HG02571 (cell line): ENCODE measurements at regions not wholly inside any gene's neighbourhood (a gene's known extent, or its start where the extent isn't known, plus 50 kb on each side); places are given as distances from the start of the nearest gene placed in this dataset.

Experiments
- ATAC-seq: cut with Tn5 transposase; IDR thresholded peaks from one replicate; pipeline ENCODE4 v1.9.1; 2021; ENCODE audit warnings: mild to moderate bottlenecking, moderate library complexity; ENCODE audit not compliant: unreplicated experiment

GRCh38 chr2:45216118-45216517 is 206.9 kb upstream of the SIX2 start:
- no peak for ATAC-seq

- ATAC-seq: no peak
These were observed 205.3 kb upstream of the SIX2 start for GRCh38 chr2:45214550-45214949.

DNA sequence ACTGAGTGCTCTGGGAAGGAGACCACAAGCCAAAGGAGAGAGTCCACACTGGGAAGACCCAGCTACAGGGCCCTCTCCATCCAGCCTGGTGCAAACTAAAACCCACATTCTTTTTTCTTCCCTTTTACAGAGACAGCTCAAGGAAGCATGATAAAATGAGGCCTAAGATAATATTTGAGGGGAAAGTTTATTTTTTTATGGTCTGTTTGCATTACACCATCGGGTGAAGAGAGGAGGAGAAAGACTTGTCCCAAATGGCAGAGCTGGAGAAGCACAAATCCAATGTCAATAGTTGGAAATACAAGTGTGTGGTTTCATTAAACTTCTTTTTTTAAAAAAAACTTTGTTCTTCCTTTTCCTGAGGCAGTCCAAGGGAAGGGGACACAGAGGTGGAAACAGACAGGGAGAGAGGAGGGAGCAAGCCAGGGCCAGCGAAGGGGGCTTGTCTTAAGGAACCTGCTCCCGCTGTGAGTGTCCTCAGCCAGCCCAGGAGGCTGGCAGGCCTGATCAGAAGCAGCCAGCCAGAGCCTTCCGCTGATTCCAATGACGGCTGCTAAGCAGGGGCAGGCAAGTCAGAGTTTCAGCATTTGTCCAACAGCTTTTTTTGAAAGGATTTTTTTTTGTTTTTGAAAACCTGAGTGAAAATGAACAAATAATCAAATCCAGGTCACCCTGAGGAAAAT is 203.8 kb upstream of the SIX2 start:
- ATAC-seq: no peak

DNA sequence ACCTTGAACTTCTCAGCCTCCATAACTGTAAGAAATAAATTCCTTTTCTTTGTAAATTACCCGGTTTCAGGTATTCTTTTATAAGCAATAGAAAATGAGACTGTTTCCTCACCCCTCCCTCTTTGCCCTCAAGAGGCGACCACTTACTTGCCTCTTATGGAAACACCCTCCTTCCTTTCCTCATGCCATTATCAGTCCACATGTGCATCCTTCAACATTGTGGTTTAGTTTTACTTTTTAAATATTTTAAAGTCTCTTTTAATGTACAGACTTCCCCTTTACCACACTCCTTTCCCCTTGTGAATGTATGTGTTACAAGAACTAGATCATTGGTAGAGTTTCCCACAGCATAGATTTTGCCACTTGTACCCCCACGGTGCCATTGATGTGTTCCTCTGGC is 202.4 kb upstream of the SIX2 start:
- ATAC-seq: no peak

DNA sequence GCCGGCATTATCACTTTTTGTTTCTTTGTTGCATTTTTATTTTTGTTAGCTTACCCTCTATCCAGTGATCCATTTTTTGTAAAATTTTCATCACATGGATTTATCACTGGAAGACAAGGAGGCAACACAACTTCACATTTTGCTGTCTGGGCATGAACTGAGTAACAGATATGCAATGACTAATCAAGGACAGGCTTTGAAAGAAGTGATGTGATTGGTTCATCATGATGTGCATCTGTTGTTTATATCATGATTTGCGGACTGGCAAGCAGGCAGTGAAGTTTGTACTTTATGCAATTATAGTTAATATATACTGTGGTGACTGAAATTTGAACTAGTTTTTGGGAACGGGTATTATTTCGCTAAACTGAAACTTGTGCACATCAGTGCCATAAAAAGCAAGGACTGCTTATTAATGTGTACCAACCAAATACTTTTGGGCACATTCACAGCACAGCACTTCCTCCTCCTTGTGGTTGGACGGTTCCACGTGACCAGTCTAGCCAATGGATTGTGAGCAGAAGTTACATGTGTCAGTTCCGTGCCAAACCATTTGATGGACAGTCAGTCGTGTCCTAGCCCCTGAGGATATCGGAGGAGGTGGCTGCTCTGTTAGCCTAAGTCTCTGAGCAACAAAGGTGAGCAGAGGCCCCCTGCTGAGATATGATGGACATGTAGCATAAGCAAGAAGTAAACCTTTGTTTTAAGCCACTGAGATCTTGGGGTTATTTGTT is 201.4 kb upstream of the SIX2 start:
- no peak for ATAC-seq

DNA sequence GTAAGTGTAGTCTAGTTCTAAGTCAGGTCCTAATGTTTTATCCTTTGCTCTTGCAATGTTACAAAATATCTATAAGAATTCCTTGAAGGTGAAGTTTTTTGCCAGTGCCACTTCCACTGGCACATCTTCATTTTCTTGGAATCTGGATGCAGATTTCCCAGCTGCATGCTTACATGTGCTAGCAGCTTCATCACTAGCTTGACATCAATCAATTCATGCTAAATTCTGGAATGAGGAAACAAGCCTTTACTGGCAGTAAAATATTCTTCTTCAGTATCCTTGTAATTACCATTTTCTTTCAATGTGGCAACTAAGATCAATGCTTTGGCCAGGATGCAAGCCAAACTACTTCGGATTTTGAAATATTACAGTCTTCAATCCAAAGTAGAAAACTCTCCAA is 200.6 kb upstream of the SIX2 start:
- ATAC-seq: no peak

GRCh38 chr2:45209302-45209701 is 200.1 kb upstream of the SIX2 start:
- no peak for ATAC-seq

- no peak for ATAC-seq
These were observed 197.8 kb upstream of the SIX2 start for GRCh38 chr2:45207101-45207500.

GRCh38 chr2:45205985-45206384 is 196.7 kb upstream of the SIX2 start:
- ATAC-seq: no peak

DNA sequence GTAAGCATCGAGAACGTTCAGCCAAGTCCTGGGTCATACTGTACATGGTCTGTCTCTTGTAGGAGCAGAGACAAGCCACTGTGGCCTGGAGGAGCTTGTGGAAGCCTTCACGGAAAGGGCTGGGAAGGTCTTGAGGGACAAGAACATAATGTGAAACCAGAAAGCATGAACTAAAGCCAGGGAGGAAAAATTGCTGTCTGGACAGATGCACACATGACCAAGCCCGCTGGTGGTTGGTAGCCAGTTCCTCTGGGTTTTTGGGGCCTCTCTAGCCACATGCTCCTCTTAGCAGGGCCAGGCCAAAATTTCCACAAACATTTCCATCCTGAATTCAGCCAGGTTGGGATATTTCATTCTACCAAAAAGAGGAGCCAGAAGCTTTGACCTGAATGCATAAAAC is 196.2 kb upstream of the SIX2 start:
- ATAC-seq: no peak

DNA sequence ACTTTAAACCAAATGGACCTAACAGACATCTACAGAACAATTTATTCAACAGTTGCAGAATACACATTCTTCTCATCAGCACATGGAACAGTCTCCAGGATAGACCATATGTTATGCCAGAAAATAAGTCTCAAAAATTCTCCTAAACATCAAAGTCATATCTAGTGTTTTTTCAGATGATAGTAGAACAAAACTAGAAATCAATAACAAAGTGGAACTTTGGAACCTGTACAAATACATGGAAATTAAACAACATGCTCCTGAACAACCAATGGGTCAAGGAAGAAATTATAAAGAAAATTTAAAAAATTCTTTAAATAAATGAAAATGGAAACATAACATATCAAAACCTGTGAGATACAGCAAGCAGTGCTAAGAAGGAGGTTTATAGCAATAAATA is 194.1 kb upstream of the SIX2 start:
- no peak for ATAC-seq

GRCh38 chr2:45199973-45200372 is 190.7 kb upstream of the SIX2 start:
- no peak for ATAC-seq

- ATAC-seq: no peak
These were observed 186.7 kb upstream of the SIX2 start for GRCh38 chr2:45195916-45196315.

- ATAC-seq: no peak
These were observed 185.3 kb upstream of the SIX2 start for GRCh38 chr2:45194596-45194995.

- ATAC-seq: no peak
These were observed 184.3 kb upstream of the SIX2 start for GRCh38 chr2:45193581-45193980.

DNA sequence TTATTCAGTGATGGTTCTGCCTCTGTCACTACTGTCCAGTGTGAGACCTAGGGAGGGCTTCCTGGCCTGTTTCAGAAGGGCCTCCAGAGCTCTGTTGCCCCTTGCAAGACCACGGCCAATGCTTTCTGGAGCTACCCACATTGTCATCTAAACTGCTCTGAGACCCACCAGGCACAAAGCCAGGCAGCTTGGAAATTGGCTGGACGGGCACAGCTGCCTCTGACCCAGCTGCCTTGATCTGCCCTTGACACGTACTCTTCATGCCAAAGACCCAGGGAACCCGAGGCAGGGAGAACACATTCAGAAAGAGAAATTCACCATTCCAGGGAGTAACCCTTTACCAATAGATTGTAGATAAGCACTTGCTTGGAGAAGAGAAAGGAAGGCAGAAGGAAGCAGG is 183.7 kb upstream of the SIX2 start:
- no peak for ATAC-seq

DNA sequence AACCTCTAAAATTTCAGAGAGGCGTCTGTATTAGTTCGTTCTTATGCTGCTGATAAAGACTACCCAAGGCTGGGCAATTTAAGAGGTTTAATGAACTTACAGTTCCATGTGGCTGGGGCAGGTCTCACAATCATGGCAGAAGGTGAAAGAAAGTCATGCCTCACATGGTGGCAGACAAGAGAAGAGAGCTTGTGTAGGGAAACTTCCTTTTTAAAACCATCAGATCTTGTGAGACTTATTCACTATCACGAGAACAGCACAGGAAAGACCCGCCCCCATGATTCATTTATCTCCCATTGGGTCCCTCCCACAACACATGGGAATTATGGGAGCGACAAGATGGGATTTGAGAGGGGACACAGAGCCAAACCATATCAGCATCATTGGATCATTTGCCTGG is 183.2 kb upstream of the SIX2 start:
- ATAC-seq: no peak

- no peak for ATAC-seq
These were observed 182.7 kb upstream of the SIX2 start for GRCh38 chr2:45191976-45192375.

DNA sequence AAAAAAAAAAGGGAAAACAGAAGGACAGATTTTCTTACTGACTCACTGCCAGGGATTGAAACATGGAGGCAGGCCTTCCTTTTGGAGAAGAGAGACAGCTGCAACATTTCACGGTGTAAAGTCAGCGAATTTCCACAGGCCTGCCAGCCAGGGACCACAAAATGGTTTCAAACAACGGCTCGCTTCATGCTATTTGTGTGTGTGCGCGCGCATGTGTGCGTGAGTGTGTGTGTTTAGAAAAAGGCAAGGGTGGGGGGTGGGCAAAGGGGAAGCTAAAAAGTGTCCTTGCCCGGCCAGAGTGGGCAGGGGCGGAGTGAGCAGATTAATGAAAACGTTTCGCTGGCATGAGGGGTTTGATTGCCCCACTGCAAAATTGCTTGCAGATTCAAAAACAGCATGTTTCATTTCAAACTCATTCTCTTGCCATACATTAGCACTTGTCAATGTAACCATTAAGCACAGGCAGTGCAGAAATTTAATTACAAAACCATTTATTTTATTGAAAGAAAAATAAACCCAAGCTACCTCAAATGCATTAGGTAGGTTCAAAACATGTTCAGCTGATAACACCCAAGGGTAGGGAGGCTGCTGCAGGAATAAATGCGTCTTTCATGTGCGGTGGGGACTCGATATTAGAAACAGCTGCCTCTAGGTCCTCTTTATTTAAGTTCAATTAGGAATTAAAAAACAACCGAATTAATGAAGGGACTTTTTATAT is 182.1 kb upstream of the SIX2 start:
- ATAC-seq: no peak

- no peak for ATAC-seq
These were observed 181.3 kb upstream of the SIX2 start for GRCh38 chr2:45190481-45190942.

DNA sequence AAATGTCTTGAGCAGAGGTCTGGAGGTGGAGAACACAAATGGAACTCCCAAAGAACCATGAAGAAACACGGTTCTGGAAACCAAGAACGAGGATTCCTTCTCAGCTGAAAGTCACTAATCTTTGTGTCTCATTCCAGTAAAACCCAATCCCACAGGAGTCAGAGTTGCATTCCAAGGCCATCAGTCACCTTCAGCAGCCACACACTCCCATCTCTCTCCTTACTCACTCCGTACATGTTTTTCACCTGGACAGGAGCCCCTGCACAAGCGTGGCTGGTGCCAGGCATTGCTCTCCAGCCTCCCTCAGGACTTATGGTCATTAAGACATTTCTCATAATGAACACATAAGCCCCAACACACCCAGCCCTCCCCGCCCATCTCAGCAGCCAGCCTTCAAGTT is 175.4 kb upstream of the SIX2 start:
- ATAC-seq: no peak

GRCh38 chr2:45182667-45183295 is 173.5 kb upstream of the SIX2 start:
- ATAC-seq: no peak
